ENCODE measurements at regions not wholly inside any gene's neighbourhood (a gene's known extent, or its start where the extent isn't known, plus 50 kb on each side); places are given as distances from the start of the nearest gene placed in this dataset.

DNA sequence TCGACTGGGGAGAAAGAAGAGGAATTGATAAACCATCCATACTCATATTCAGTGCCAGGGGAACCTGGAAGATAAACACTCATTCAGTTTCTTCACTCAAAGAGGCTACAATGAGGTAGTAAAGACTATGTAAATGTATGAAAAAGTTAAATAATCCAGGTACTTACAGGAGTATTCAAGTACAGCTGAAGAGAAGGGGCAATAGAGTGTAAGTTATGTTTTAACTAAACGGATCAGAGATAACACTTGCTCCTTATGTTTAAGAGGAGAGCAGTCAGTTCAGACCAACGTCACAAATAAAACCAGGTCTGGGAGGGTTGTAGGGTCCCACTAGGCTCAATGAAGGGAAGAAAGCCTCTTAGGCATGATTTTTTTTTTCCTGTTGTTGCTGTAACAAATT is 358.3 kb upstream of the SMIM21 start:
- no peak for DNase-seq (ENCODE audit: low read depth in 1 of 2, low spot score in 1 of 2)
- no peak for TF ChIP-seq POLR2AphosphoS5 (IDR thresholded peaks at IDR 0.05; ENCODE audit: low read depth)
- TF ChIP-seq GABPA (IDR thresholded peaks at IDR 0.05; ENCODE audit: low read depth) = no peak
- TF ChIP-seq, protein P1, sequence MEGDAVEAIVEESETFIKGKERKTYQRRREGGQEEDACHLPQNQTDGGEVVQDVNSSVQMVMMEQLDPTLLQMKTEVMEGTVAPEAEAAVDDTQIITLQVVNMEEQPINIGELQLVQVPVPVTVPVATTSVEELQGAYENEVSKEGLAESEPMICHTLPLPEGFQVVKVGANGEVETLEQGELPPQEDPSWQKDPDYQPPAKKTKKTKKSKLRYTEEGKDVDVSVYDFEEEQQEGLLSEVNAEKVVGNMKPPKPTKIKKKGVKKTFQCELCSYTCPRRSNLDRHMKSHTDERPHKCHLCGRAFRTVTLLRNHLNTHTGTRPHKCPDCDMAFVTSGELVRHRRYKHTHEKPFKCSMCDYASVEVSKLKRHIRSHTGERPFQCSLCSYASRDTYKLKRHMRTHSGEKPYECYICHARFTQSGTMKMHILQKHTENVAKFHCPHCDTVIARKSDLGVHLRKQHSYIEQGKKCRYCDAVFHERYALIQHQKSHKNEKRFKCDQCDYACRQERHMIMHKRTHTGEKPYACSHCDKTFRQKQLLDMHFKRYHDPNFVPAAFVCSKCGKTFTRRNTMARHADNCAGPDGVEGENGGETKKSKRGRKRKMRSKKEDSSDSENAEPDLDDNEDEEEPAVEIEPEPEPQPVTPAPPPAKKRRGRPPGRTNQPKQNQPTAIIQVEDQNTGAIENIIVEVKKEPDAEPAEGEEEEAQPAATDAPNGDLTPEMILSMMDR (IDR thresholded peaks at IDR 0.05; ENCODE audit: insufficient read depth, low read length) = no peak
- TF ChIP-seq, protein P2, sequence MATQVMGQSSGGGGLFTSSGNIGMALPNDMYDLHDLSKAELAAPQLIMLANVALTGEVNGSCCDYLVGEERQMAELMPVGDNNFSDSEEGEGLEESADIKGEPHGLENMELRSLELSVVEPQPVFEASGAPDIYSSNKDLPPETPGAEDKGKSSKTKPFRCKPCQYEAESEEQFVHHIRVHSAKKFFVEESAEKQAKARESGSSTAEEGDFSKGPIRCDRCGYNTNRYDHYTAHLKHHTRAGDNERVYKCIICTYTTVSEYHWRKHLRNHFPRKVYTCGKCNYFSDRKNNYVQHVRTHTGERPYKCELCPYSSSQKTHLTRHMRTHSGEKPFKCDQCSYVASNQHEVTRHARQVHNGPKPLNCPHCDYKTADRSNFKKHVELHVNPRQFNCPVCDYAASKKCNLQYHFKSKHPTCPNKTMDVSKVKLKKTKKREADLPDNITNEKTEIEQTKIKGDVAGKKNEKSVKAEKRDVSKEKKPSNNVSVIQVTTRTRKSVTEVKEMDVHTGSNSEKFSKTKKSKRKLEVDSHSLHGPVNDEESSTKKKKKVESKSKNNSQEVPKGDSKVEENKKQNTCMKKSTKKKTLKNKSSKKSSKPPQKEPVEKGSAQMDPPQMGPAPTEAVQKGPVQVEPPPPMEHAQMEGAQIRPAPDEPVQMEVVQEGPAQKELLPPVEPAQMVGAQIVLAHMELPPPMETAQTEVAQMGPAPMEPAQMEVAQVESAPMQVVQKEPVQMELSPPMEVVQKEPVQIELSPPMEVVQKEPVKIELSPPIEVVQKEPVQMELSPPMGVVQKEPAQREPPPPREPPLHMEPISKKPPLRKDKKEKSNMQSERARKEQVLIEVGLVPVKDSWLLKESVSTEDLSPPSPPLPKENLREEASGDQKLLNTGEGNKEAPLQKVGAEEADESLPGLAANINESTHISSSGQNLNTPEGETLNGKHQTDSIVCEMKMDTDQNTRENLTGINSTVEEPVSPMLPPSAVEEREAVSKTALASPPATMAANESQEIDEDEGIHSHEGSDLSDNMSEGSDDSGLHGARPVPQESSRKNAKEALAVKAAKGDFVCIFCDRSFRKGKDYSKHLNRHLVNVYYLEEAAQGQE (IDR thresholded peaks at IDR 0.05; ENCODE audit: insufficient replicate concordance, low read depth) = no peak
- no peak for TF ChIP-seq SPI1 (IDR thresholded peaks at IDR 0.05; ENCODE audit: borderline replicate concordance, low read depth)
- Histone ChIP-seq H3K27ac (replicated peaks) (no peak overlapping the region), H3K4me3 (replicated peaks; ENCODE audit: insufficient read depth, low read length) (no peak overlapping the region), H3K27me3 (ENCODE audit: insufficient read depth, poor library complexity, severe bottlenecking) (peaks cover 15% of the 10 kb centered on the region)

DNA sequence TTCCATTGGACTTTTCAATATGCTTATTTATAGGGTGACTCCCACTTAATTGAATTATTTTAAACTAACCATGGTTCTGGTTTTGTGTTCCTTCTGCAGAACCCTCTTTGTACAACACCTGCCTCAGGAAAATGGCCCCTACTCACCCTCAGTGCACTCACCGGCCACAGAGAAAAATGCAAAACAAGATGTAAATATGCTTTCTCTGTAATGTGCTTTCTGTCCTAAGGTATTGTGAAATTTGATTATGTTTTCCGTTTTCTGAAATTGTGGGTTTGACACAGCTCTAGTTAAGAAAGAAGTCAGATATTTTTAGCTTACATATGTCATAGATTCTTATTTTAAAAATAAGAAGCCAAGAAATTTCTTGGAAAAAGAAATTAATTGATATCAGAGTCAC is 357.7 kb upstream of the SMIM21 start:
- Histone ChIP-seq H3K27me3 (ENCODE audit: insufficient read depth, poor library complexity, severe bottlenecking) (peaks cover 15% of the 10 kb centered on the region), H3K4me3 (replicated peaks; ENCODE audit: insufficient read depth, low read length) (no peak overlapping the region), H3K27ac (replicated peaks) (no peak overlapping the region)
- no peak for DNase-seq (ENCODE audit: low read depth in 1 of 2, low spot score in 1 of 2)
- TF ChIP-seq GABPA (IDR thresholded peaks at IDR 0.05; ENCODE audit: low read depth) = no peak

DNA sequence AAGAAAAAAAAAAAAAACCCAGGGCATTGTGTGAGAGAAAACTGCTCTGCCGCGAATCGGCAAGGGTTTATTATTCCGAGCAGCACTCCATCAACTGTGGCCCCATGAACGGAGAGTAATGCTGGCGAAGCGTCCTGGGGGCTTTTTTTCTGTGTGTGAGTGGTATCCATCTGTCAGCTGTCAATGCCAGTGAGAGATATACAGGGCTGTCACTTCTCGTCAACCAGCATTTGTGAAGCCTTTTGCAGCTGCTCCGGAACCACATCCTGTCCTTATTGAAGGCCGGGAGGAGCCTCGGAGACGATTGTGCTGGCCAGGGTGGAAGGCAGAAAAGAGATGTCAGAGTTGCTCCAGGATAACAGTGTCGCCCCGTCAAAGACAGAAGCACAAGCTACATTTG is 356.9 kb upstream of the SMIM21 start:
- no peak overlapping the region for H3K27ac ChIP-seq (replicated peaks)
- H3K27me3 ChIP-seq (ENCODE audit: insufficient read depth, poor library complexity, severe bottlenecking) = peaks cover 15% of the 10 kb centered on the region
- no peak for DNase-seq (ENCODE audit: low read depth in 1 of 2, low spot score in 1 of 2)
- H3K4me3 ChIP-seq (replicated peaks; ENCODE audit: insufficient read depth, low read length) = no peak overlapping the region
- TF ChIP-seq, protein P1 (IDR thresholded peaks at IDR 0.05; ENCODE audit: insufficient read depth, low read length) = no peak
- TF ChIP-seq POLR2AphosphoS5 (IDR thresholded peaks at IDR 0.05; ENCODE audit: low read depth) (no peak), SPI1 (IDR thresholded peaks at IDR 0.05; ENCODE audit: borderline replicate concordance, low read depth) (no peak), GABPA (IDR thresholded peaks at IDR 0.05; ENCODE audit: low read depth) (no peak)
- TF ChIP-seq, protein P2 (IDR thresholded peaks at IDR 0.05; ENCODE audit: insufficient replicate concordance, low read depth) = no peak

DNA sequence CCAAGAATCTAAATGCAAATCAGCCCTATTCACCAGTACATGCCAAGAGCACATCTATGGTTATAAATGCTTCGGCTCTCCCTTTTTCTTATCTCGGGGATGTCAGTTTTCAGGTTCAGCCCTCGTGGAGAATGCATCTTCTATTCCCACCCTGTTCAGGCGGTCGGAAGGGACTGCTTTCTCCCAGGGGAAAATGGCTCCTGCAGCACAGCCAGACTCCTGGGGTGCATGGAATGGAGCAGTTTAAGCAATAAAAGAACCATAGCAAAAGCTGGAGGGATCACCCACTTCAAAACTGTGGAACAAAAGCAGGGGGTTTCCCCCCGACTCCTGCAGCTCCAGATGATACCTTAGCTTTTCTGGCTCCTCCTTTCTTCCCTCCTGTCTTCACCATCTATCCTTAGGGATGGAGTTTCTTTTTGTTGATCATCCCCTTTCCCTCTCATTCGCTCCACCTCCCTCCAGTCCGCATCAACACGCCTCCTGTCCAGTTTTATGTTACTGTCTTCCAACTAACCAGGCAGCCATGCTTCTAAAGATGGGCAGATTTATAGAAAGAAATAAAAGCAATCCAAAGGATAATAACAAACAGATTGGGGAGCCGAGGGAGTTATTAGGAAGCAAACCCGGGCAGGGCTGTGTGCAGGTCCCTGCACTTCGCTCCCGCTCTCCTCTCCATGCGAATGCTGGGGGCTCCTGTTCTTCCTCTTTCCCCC is 356.2 kb upstream of the SMIM21 start:
- peaks cover 15% of the 10 kb centered on the region for H3K27me3 ChIP-seq (ENCODE audit: insufficient read depth, poor library complexity, severe bottlenecking)
- TF ChIP-seq, protein P2 (IDR thresholded peaks at IDR 0.05; ENCODE audit: insufficient replicate concordance, low read depth) = no peak
- no peak for TF ChIP-seq SPI1 (IDR thresholded peaks at IDR 0.05; ENCODE audit: borderline replicate concordance, low read depth)
- no peak for TF ChIP-seq GABPA (IDR thresholded peaks at IDR 0.05; ENCODE audit: low read depth)
- TF ChIP-seq POLR2AphosphoS5 (IDR thresholded peaks at IDR 0.05; ENCODE audit: low read depth) = no peak
- TF ChIP-seq, protein P1 (IDR thresholded peaks at IDR 0.05; ENCODE audit: insufficient read depth, low read length) = no peak
- DNase-seq (ENCODE audit: low read depth in 1 of 2, low spot score in 1 of 2) = no peak
- no peak overlapping the region for H3K27ac ChIP-seq (replicated peaks)
- H3K4me3 ChIP-seq (replicated peaks; ENCODE audit: insufficient read depth, low read length) = no peak overlapping the region

Data from HL-60 (cell line).